Uterus (tissue), 3 donors: ENCODE measurements at regions not wholly inside any gene's neighbourhood (a gene's known extent, or its start where the extent isn't known, plus 50 kb on each side); places are given as distances from the start of the nearest gene placed in this dataset.

Experiments used
- DNase-seq, 2 donors: peaks; one replicate each; pipeline ENCODE4 v3.0.0-alpha.2; 2019 to 2020
- H3K27ac ChIP-seq, 2 donors: fragments of 200-600 bp; sonication (generic); 1 replicate in 1 of 2; 2 replicates in 1 of 2; pipeline ENCODE4 v1.5.1; 2016 to 2018
- H3K27me3 ChIP-seq, 2 donors: fragments of 200-600 bp; sonication (generic); one replicate each; pipeline ENCODE4 v1.5.1; 2018 to 2019; ENCODE audit warnings: control low read depth in 1 of 2
- H3K36me3 ChIP-seq, 2 donors: fragments of 200-600 bp; sonication (generic); one replicate each; pipeline ENCODE4 v1.5.1; 2019; ENCODE audit warnings: control low read depth in 1 of 2
- H3K4me1 ChIP-seq, 2 donors: fragments of 200-600 bp; sonication (generic); one replicate each; pipeline ENCODE4 v1.5.1; 2018 to 2019; ENCODE audit warnings: control low read depth in 1 of 2
- H3K4me3 ChIP-seq, 2 donors: fragments of 200-600 bp; sonication (generic); 1 replicate in 1 of 2; 2 replicates in 1 of 2; pipeline ENCODE4 v1.5.1; 2018 to 2019; ENCODE audit warnings: mild to moderate bottlenecking in 1 of 2
- H3K9me3 ChIP-seq, 2 donors: fragments of 200-600 bp; sonication (generic); one replicate each; pipeline ENCODE4 v1.5.1; 2019; ENCODE audit warnings: control low read depth in 1 of 2
- CTCF ChIP-seq, 4 experiments: fragments of 200-600 bp in 2 of 4; fragments of 450-650 bp in 2 of 4; sonication (generic) in 2 of 4; IDR thresholded peaks; one replicate each; pipeline ENCODE4 v1.5.1; 2016 to 2019; ENCODE audit warnings: antibody characterized with exemption in 4 of 4, mild to moderate bottlenecking in 2 of 4, moderate library complexity in 1 of 4
- POLR2A ChIP-seq, 2 donors: fragments of 450-650 bp; IDR thresholded peaks; one replicate each; pipeline ENCODE4 v1.6.1; 2016; ENCODE audit warnings: antibody characterized with exemption in 2 of 2, mild to moderate bottlenecking in 1 of 2, moderate library complexity in 1 of 2
- intact Hi-C: fragments of 100-400 bp; cut with DNase I; formaldehyde crosslinking; loops from one replicate; pipeline ENCODE4 v1.15.1; 2023; ENCODE audit warnings: low total_unique reads
- donor health status: DM: yes; HTN: yes; CAD: no.

GRCh38 chr10:9036711-9037204, 982.3 kb downstream of the GATA3 start:
- no peak for DNase-seq
- Histone ChIP-seq H3K36me3 (no peaks in the 10 kb centered on the region), H3K4me1 (no peaks in the 10 kb centered on the region), H3K27me3 (no peaks in the 10 kb centered on the region), H3K4me3 (no peak overlapping the region), H3K9me3 (no peaks in the 10 kb centered on the region), H3K27ac (no peak overlapping the region)
- intact Hi-C loops: no loop called here
- TF ChIP-seq CTCF (IDR thresholded peaks at IDR 0.05) (no peak), POLR2A (IDR thresholded peaks at IDR 0.05) (no peak)

GRCh38 chr10:9038146-9038714, 983.7 kb downstream of the GATA3 start:
- no peak overlapping the region for H3K27ac ChIP-seq

GRCh38 chr10:9043466-9043865, 989.0 kb downstream of the GATA3 start:
- H3K27me3 ChIP-seq: no peaks in the 10 kb centered on the region
- H3K36me3 ChIP-seq: no peaks in the 10 kb centered on the region
- no peaks in the 10 kb centered on the region for H3K4me1 ChIP-seq
- no peak for DNase-seq
- no peak overlapping the region for H3K27ac ChIP-seq
- H3K4me3 ChIP-seq: no peak overlapping the region
- no peaks in the 10 kb centered on the region for H3K9me3 ChIP-seq
- no peak for TF ChIP-seq POLR2A (IDR thresholded peaks at IDR 0.05)
- no peak for TF ChIP-seq CTCF (IDR thresholded peaks at IDR 0.05)
- intact Hi-C loops: no loop called here

More at GRCh38 chr10:9038146-9038714, 983.7 kb downstream of the GATA3 start:
- no peak for DNase-seq
- no peaks in the 10 kb centered on the region for H3K27me3 ChIP-seq
- TF ChIP-seq CTCF (IDR thresholded peaks at IDR 0.05) (no peak), POLR2A (IDR thresholded peaks at IDR 0.05) (no peak)
- no peak overlapping the region for H3K4me3 ChIP-seq
- intact Hi-C loops: no loop called here
- H3K9me3 ChIP-seq: no peaks in the 10 kb centered on the region
- H3K4me1 ChIP-seq: no peaks in the 10 kb centered on the region
- no peaks in the 10 kb centered on the region for H3K36me3 ChIP-seq

- DNase-seq: no peak
- Histone ChIP-seq H3K4me3 (no peak overlapping the region), H3K27ac (no peak overlapping the region), H3K4me1 (no peaks in the 10 kb centered on the region), H3K9me3 (peaks cover 0 to 3% of the 10 kb centered on the region in 2 donors), H3K27me3 (no peaks in the 10 kb centered on the region), H3K36me3 (no peaks in the 10 kb centered on the region)
- TF ChIP-seq CTCF (IDR thresholded peaks at IDR 0.05): no peak
- TF ChIP-seq POLR2A (IDR thresholded peaks at IDR 0.05): no peak
- intact Hi-C loops: no loop called here
These were observed 990.8 kb downstream of the GATA3 start for GRCh38 chr10:9045311-9045710.

GRCh38 chr10:9051328-9051974, 997.0 kb downstream of the GATA3 start:
- Histone ChIP-seq H3K27me3 (no peaks in the 10 kb centered on the region), H3K27ac (no peak overlapping the region), H3K4me1 (no peaks in the 10 kb centered on the region), H3K4me3 (no peak overlapping the region), H3K36me3 (no peaks in the 10 kb centered on the region), H3K9me3 (peaks cover 0 to 3% of the 10 kb centered on the region in 2 donors)
- intact Hi-C loops: no loop called here
- no peak for TF ChIP-seq POLR2A (IDR thresholded peaks at IDR 0.05)
- no peak for TF ChIP-seq CTCF (IDR thresholded peaks at IDR 0.05)
- DNase-seq: no peak
